ENCODE measurements at regions not wholly inside any gene's neighbourhood (a gene's known extent, or its start where the extent isn't known, plus 50 kb on each side); places are given as distances from the start of the nearest gene placed in this dataset.

DNA sequence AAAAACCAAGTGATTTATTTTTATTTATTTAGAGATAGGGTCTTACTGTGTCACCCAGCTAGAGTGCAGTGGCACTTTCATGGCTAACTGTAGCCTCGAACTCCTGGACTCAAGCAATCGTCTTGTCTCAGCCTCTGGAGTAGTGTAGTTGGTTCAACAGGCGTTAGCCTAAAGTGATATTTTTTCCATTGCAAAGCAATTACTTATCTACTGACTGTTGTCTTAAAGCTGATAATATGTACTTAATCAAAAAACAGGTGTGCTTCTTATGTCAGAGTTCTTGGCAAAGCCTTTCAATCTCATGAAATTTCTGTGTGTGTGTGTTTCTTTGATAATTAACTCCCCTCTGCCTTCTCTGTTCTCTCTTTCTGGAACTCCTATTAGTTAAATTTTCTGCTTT is 62.4 kb upstream of the DUSP10 start:
- TF ChIP-seq, protein P1, sequence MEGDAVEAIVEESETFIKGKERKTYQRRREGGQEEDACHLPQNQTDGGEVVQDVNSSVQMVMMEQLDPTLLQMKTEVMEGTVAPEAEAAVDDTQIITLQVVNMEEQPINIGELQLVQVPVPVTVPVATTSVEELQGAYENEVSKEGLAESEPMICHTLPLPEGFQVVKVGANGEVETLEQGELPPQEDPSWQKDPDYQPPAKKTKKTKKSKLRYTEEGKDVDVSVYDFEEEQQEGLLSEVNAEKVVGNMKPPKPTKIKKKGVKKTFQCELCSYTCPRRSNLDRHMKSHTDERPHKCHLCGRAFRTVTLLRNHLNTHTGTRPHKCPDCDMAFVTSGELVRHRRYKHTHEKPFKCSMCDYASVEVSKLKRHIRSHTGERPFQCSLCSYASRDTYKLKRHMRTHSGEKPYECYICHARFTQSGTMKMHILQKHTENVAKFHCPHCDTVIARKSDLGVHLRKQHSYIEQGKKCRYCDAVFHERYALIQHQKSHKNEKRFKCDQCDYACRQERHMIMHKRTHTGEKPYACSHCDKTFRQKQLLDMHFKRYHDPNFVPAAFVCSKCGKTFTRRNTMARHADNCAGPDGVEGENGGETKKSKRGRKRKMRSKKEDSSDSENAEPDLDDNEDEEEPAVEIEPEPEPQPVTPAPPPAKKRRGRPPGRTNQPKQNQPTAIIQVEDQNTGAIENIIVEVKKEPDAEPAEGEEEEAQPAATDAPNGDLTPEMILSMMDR (IDR thresholded peaks at IDR 0.05; ENCODE audit: low read length): no peak
- TF ChIP-seq EZH2 (optimal IDR thresholded peaks at IDR 0.05; ENCODE audit: low read depth, low read length) (no peak), EZH2phosphoT487 (IDR thresholded peaks at IDR 0.05; ENCODE audit: low read length) (no peak)
